ENCODE measurements at regions not wholly inside any gene's neighbourhood (a gene's known extent, or its start where the extent isn't known, plus 50 kb on each side); places are given as distances from the start of the nearest gene placed in this dataset.
A peak's percentile ranks its signal among the peaks of the same experiment; 100 is the strongest.

DNA sequence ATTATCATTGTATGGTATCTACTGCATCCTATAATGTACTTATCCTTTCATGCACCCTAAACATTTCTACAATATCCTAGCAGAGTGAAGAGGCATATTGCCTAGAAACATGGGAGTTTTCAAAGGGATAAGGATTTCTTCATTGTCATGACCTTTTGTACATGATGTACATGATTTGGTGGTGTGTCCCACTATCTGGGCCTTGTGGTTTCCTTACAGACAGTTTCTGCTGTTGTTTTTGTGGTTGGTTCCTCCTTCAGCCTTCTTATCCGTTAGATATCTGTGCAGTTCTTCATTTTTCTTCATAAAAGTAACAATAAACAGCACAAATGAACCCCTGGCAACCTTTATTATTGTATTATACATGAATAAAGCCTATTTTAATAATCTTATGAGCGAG, 70.4 kb upstream of the BACH1 start:
- Mint-ChIP-seq H3K9me3 (no peaks in the 10 kb centered on the region), H3K36me3 (ENCODE audit: low read depth) (no peaks in the 10 kb centered on the region), H3K27me3 (peaks cover 4% of the 10 kb centered on the region), H3K27ac (no peak overlapping the region), H3K4me1 (ENCODE audit: low read depth) (peaks cover 35% of the 10 kb centered on the region), H3K4me3 (no peak overlapping the region)

DNA sequence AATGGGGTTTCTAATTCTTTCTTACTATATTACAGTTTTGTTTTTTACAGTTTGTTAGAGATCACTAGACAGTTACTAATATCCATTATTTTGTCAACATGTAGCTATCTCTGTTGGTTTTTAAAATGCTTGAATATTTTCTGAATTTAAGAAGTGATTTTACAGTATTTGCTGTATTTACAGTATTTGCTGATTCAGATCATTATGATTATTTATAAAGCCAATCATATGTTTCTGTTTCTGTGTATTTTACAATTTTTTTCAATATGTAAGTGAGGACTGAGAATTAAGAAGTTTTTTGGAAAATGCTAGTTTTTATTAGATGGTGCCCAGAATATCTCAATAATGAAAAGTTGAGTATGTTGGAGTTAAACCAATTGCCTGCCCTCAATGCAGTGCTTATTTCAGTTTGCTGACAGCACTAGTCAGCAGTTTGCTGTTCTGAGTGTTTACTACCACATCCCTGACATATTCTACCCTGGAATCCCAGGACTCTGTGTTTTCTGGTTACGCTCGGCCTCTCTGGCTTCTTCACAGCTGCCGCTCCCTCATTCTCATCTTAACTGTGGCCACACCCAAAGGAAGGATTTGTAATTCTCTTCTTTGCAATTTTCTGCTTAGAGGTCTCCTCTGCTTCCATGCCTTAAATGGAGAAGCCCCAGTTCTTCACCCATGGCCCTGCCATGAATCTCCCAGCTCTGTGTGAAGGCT, 68.0 kb upstream of the BACH1 start:
- Mint-ChIP-seq H3K27me3 (peaks cover 8% of the 10 kb centered on the region), H3K9me3 (no peaks in the 10 kb centered on the region), H3K4me1 (ENCODE audit: low read depth) (peaks cover 54% of the 10 kb centered on the region), H3K27ac (peak overlapping the region; percentile 24), H3K4me3 (no peak overlapping the region), H3K36me3 (ENCODE audit: low read depth) (no peaks in the 10 kb centered on the region)

DNA sequence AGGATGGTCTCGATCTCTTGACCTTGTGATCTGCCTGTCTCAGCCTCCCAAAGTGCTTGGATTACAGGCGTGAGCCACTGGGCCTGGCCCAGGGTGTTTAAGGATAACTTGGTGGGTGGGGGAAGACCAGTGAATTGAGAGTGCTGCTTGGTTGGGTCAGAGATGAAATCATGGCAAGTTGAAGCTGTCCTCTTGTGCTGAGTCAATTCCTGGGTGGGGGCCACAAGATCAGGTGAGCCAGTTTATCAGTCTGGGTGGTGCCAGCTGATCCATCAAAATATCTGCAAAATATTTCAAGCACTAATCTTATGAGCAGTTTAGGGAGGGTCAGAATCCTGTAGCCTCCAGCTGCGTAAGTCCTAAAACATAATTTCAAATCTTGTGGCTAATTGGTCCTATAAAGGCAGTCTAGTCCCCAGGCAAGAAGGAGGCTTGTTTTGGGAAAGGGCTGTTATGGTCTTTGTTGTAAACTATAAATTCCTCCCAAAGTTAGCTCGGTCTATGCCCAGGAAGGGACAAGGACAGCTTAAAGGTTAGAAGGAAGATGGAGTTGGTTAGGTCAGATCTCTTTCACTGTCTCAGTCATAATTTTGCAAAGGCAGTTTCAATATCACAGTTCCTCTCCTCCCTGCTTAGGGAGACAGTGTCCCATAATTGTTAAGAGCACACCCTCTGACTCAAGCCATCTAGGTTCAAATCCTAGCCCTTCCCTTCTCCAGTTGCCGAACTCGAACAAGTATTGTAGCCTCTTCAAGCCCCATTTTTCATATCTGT, 66.8 kb upstream of the BACH1 start:
- H3K4me3 Mint-ChIP-seq = no peak overlapping the region
- H3K27ac Mint-ChIP-seq = peak overlapping the region; percentile 39

DNA sequence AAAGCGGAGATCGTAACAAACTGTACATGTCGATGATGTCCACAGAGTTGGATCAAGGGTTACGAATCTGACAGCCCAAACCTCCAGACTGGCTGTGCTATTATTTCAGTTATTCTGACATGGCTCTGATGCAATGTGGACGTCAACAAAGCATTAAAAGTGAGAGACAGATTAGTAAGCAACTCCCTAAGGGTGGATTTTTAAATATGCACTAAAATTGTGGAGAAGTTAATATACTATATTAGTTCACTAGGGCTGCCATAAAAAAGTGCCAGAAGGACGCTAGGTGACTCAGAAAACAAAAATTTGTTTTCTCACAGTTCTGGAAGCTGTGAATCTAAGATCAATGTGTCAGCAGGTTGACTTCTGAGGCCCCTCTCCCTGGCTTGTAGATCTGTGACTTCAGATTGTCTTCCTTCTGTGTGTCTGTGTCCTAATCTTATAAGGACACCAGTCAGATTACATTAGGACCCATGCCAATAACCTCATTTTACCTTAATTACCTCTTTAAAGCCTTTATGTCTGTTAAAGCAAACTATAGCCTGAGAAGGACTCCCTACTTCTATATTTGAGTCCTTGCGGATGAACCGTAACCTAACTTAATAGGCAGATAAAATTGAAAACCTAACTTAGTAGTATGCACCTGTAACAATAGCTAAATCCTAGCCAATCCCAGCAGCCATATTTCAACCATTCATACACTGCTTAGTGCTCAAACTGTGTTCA, 66.0 kb upstream of the BACH1 start:
- H3K27me3 Mint-ChIP-seq = peaks cover 4% of the 10 kb centered on the region
- peak overlapping the region; percentile 83 for H3K27ac Mint-ChIP-seq
- H3K4me1 Mint-ChIP-seq (ENCODE audit: low read depth) = peaks cover 62% of the 10 kb centered on the region
- no peak overlapping the region for H3K4me3 Mint-ChIP-seq
- H3K36me3 Mint-ChIP-seq (ENCODE audit: low read depth) = no peaks in the 10 kb centered on the region
- H3K9me3 Mint-ChIP-seq = no peaks in the 10 kb centered on the region

More for the DNA sequence above, 66.8 kb upstream of the BACH1 start:
- peaks cover 62% of the 10 kb centered on the region for H3K4me1 Mint-ChIP-seq (ENCODE audit: low read depth)
- peaks cover 6% of the 10 kb centered on the region for H3K27me3 Mint-ChIP-seq
- H3K9me3 Mint-ChIP-seq = no peaks in the 10 kb centered on the region
- H3K36me3 Mint-ChIP-seq (ENCODE audit: low read depth) = no peaks in the 10 kb centered on the region

DNA sequence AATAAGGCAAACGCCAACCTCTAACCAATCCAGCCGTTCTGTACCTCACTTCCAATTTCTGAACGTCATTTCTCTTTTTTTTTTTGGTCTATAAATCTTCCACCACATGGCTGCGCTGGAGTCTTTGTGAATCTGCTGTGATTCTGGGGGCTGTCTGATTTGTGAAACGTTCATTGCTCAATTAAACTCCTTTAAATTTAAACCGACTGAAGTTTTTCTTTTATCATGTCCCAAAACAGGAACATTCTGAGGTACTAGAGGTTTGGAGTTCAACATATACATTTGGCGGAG, 65.5 kb upstream of the BACH1 start:
- H3K36me3 Mint-ChIP-seq (ENCODE audit: low read depth) = no peaks in the 10 kb centered on the region
- peaks cover 62% of the 10 kb centered on the region for H3K4me1 Mint-ChIP-seq (ENCODE audit: low read depth)
- H3K9me3 Mint-ChIP-seq = no peaks in the 10 kb centered on the region
- peak overlapping the region; percentile 4 for H3K4me3 Mint-ChIP-seq
- H3K27me3 Mint-ChIP-seq = peaks cover 4% of the 10 kb centered on the region
- peak overlapping the region; percentile 83 for H3K27ac Mint-ChIP-seq

DNA sequence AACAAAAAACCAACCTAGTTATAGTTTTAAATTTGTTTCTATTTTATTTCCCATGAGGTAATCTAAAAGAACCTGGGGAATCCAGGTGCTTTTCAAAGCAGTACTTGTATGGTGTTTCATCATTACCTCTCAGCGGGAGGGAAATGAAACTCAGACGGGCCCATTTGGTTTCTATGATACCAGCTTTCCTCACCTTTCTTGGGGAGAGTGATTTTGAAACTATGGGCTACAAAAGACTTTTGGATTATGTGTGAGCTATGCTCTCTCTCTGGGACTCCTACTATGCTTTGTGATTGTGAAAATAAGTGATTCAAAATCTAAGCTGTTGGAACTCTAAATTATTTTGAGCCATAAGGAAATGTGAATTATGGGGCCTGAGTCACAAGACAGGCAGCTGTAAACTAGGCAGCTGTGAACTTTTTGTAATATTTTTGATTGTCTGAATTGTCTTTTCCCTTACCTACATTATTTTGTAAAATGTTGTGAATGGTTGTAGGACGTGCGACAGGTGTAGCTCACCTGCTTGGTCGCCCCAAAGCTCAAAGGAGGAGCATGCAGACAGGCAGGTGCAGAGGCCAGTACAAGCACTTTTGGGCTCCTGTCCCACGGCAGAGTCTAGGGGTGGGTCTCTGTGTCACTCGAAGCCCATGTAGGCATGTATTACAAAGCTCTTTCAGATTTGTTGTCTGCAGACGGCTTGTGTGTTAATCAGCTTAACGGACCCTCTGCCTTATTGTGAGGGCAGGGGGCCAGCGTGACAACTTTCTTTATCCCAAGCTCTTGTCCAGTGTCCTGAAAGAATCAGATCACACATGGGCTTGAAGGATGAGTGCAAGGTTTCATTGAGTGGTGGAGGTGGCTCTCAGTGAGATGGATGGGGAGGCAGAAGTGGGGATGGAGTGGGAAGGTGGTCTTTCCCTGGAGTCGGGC, 64.8 kb upstream of the BACH1 start:
- H3K27me3 Mint-ChIP-seq = peaks cover 4% of the 10 kb centered on the region
- peaks cover 57% of the 10 kb centered on the region for H3K4me1 Mint-ChIP-seq (ENCODE audit: low read depth)
- H3K9me3 Mint-ChIP-seq = no peaks in the 10 kb centered on the region
- no peaks in the 10 kb centered on the region for H3K36me3 Mint-ChIP-seq (ENCODE audit: low read depth)
- no peak overlapping the region for H3K4me3 Mint-ChIP-seq
- H3K27ac Mint-ChIP-seq = peak overlapping the region; percentile 83

DNA sequence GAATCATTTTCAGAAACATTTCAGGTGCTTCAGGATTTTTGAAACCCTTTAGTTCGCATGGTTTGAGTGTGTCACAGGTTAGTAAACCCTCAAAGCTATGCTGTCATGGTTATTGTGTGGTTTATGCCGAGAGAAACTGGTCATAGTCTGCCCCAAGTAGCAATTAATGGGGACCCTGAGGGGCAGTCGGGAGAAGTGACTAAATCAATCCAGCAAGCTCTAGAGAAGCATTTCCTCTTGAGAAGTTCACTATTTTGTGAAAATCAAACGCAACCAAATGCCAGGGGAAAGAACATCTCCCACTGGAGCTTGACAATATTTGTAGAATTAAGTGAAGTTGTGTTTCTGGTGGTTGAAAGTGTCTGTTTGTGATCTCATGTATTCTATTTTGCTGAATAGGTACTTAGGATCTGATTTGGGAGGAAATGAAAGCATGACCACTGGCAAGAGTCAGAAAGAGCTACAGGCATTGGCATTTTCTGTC, 63.0 kb upstream of the BACH1 start:
- H3K27ac Mint-ChIP-seq = peak overlapping the region; percentile 16
- H3K27me3 Mint-ChIP-seq = peaks cover 4% of the 10 kb centered on the region
- H3K4me3 Mint-ChIP-seq = no peak overlapping the region
- no peaks in the 10 kb centered on the region for H3K36me3 Mint-ChIP-seq (ENCODE audit: low read depth)
- no peaks in the 10 kb centered on the region for H3K9me3 Mint-ChIP-seq
- peaks cover 57% of the 10 kb centered on the region for H3K4me1 Mint-ChIP-seq (ENCODE audit: low read depth)

DNA sequence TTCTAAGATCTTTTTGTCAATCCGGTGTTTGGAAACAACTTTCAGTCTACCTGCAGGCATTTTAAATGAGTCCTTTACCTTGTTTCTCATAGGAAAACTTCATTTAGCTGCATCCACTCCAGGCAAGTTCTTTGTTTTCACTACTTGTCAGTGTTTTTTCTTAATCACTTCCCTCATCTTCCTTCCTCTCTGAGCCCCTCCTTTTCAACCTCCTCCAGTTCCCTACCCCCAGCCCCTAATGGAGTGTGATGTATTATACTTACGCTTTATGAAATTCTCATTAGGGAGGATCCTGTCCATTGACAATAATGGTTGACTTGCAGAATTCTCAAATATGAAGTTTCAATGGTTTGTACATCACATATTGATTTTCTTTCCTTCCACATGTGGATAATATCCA, 62.5 kb upstream of the BACH1 start:
- Mint-ChIP-seq H3K9me3 (no peaks in the 10 kb centered on the region), H3K27me3 (peaks cover 4% of the 10 kb centered on the region), H3K36me3 (ENCODE audit: low read depth) (no peaks in the 10 kb centered on the region), H3K27ac (no peak overlapping the region), H3K4me3 (no peak overlapping the region), H3K4me1 (ENCODE audit: low read depth) (peaks cover 52% of the 10 kb centered on the region)

DNA sequence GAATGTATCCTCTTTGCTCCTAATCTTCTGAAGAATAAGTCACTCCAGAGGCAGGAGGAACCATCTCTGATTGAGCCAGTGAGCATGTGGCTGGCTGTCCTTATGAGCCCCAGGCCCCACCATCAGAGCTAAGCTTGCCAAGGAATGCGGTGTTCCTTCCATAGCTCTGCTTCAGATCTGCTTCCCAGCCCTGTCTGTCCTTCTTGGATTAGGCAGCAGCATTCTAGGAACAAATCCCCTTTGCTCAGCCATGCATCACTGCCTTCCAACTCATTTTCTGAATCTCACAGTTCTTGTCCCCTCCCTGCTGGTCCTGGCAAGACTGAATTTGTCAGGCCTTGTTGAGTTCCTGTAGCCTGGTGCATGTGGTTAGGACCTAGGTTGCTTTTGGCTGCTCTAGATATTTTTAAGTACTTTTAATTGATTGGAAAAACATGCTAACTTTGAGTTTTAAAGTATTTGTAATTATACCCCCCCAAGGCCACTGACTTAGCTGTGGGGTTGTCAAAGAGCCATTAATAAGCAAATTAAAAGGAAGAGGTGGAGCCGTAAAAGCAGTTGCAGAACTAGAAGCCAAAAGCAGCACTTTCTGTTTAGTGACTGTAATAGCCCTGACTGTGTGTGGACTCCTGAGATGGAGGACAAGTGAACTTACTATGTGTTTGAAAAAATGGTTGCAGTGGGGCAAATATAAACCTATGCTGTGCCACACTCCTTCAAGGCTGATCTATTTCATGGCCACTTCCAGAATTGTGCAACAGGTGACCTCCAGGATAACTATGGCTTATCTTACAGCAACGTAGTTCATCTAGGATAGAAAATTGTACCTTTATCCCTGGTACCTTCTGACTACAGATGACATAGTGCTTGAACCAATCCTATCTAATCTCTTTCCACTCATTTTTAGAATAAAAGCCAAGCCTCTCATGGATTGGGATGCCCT, 61.3 kb upstream of the BACH1 start:
- H3K4me1 Mint-ChIP-seq (ENCODE audit: low read depth) = peaks cover 40% of the 10 kb centered on the region
- no peak overlapping the region for H3K27ac Mint-ChIP-seq
- no peaks in the 10 kb centered on the region for H3K9me3 Mint-ChIP-seq
- no peak overlapping the region for H3K4me3 Mint-ChIP-seq
- no peaks in the 10 kb centered on the region for H3K36me3 Mint-ChIP-seq (ENCODE audit: low read depth)
- peaks cover 4% of the 10 kb centered on the region for H3K27me3 Mint-ChIP-seq

DNA sequence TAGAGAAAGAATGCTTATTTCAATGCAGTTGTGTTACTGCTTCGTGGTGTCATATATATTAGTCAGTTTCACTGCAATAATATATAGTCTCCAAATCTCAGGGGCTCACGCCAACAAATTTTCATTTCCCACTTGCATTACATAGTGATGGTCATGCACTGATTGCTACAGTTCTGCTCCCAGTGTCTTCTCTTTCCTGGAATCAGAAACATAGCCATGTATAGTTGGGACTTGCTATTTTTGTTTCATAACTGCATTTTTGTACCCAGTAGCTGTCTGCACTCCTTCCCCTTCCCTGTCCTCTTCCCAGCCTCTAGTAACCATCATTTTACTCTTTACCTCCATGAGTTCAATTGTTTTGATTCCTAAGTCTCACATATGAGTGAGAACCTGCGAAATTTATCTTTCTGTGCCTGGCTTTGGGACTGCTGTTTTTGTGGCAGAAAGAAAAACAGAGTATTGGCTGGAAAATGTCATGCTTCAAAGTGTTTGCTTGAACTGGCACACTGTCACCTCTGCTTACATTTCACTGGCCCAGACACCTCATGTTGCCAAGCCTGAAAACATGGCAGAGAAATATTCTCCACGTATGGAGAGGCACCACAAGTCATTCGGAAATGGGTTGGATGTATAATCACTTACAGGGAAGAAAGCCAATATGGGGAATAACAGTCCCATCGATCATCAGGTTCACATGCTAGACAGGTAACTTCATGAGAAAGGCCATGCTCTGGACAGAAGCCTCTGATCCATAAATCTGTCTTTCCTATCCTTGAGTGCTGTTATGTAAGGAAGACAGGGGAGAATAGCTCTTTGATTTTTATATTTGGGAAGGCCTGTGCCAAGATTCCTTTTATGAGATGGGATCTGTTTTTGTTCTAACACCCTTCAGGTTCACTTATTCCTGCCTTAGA, 60.4 kb upstream of the BACH1 start:
- Mint-ChIP-seq H3K27ac (no peak overlapping the region), H3K4me1 (ENCODE audit: low read depth) (peaks cover 31% of the 10 kb centered on the region), H3K4me3 (no peak overlapping the region), H3K27me3 (peaks cover 4% of the 10 kb centered on the region), H3K36me3 (ENCODE audit: low read depth) (no peaks in the 10 kb centered on the region), H3K9me3 (no peaks in the 10 kb centered on the region)

DNA sequence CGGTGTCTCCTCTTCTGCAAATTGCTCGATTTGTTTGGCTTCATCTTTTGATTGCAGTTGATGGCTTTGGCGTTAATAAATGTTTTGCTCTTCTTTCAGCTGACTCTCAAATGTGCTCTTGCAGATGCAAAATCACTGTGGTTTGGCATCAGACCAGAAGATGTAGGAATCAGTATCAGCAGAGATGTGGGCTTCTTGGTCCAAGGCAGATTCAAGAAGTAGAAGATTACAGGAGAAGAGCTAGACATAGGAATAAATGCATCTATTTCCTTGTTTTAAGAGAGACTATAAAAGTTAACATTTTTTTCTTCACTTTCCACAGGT, 59.8 kb upstream of the BACH1 start:
- Mint-ChIP-seq H3K27me3 (peaks cover 4% of the 10 kb centered on the region), H3K4me3 (no peak overlapping the region), H3K9me3 (no peaks in the 10 kb centered on the region), H3K27ac (no peak overlapping the region), H3K36me3 (ENCODE audit: low read depth) (no peaks in the 10 kb centered on the region), H3K4me1 (ENCODE audit: low read depth) (peaks cover 26% of the 10 kb centered on the region)

DNA sequence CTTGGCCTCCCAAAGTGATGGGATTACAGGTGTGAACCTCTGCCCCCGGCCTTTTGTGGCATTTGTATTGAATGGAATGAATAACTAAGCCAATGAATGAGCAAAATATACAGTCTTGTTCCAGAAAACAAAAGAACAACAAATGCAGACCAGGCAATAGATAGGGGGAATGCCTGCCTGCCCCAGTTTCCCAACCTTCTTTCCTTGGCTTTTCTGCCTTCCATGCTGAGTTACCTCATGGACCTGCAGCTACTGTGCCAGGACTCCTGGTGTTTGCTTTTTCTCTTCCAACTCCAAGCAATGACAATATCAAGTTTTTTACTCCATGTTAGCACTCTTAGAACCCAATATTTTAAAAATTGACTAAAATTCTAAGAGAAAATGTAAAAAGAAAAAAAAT, 58.6 kb upstream of the BACH1 start:
- Mint-ChIP-seq H3K4me1 (ENCODE audit: low read depth) (peaks cover 22% of the 10 kb centered on the region), H3K4me3 (no peak overlapping the region), H3K9me3 (no peaks in the 10 kb centered on the region), H3K36me3 (ENCODE audit: low read depth) (no peaks in the 10 kb centered on the region), H3K27me3 (peaks cover under 1% of the 10 kb centered on the region), H3K27ac (no peak overlapping the region)

DNA sequence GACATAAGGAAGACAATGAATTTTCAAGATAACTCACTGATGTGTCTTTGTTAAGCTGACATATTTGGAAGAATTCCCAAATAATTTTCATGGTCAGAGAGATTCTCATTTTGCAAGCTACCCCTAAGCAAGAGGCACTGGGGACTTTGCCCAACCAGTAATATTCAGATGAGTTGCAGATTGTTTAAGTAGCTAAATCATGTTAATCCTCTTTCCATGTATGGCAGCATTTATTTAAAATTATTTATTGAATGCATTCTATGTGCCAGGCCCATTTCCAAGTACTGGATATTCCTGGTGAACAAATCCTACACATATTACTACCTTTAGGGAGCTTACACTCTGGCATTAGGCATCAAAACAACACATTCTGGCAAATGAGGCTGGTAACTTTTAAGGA, 56.5 kb upstream of the BACH1 start:
- no peaks in the 10 kb centered on the region for H3K36me3 Mint-ChIP-seq (ENCODE audit: low read depth)
- no peaks in the 10 kb centered on the region for H3K27me3 Mint-ChIP-seq
- H3K4me3 Mint-ChIP-seq = no peak overlapping the region
- H3K4me1 Mint-ChIP-seq (ENCODE audit: low read depth) = peaks cover 13% of the 10 kb centered on the region
- no peak overlapping the region for H3K27ac Mint-ChIP-seq
- no peaks in the 10 kb centered on the region for H3K9me3 Mint-ChIP-seq

Measured in stimulated activated naive CD8-positive, alpha-beta T cell treated with anti-CD3 and anti-CD28 coated beads, Interleukin-15, Interleukin-2, amounts not matched to agents 100 ng/mL and 50 ng/mL, for 24 hours (primary cell).